A673 (cell line): ENCODE measurements at regions not wholly inside any gene's neighbourhood (a gene's known extent, or its start where the extent isn't known, plus 50 kb on each side); places are given as distances from the start of the nearest gene placed in this dataset.

Experiments used
- BruUV-seq: library from RNA; stranded (reverse); fragments of 400-500 nt; replicated peaks from 2 replicates; lab custom pipeline; 2021; lab: Mats Ljungman, UMichigan
- CTCF ChIA-PET: fragments of 300-600 bp; sonication (Branson Sonifier 250); formaldehyde crosslinking; loops from one replicate; lab custom pipeline; 2022; ENCODE audit warnings: antibody characterized with exemption; lab: Charles Lee
- POLR2A ChIA-PET: fragments of 300-600 bp; sonication (Branson Sonifier 250); formaldehyde crosslinking; loops from one replicate; lab custom pipeline; 2022; ENCODE audit warnings: antibody characterized with exemption; ENCODE audit not compliant: low non-redundant PET; lab: Charles Lee
- DNase-seq: peaks from one replicate; pipeline ENCODE4 v3.0.0-alpha.2; 2015; ENCODE audit warnings: low spot score
- H3K27ac ChIP-seq: fragments of 200-600 bp; sonication (generic); 2 replicates; pipeline ENCODE4 v1.5.1; 2016; ENCODE audit warnings: mixed run types, low read depth, mild to moderate bottlenecking, mixed read lengths, antibody characterized with exemption, low read length; ENCODE audit not compliant: poor library complexity, severe bottlenecking
- H3K27me3 ChIP-seq: fragments of 200-600 bp; sonication (generic); replicated peaks from 2 replicates; pipeline ENCODE4 v1.6.1; 2017; ENCODE audit warnings: mixed run types, low read depth, mild to moderate bottlenecking, mixed read lengths, antibody characterized with exemption, low read length; ENCODE audit not compliant: insufficient read depth, poor library complexity
- H3K36me3 ChIP-seq: fragments of 200-600 bp; sonication (generic); 2 replicates; pipeline ENCODE4 v1.6.1; 2016; ENCODE audit warnings: mixed run types, mild to moderate bottlenecking, mixed read lengths, antibody characterized with exemption, low read length; ENCODE audit not compliant: insufficient read depth, poor library complexity, severe bottlenecking
- H3K4me1 ChIP-seq: fragments of 200-600 bp; sonication (generic); 2 replicates; pipeline ENCODE4 v1.6.1; 2017; ENCODE audit warnings: mixed run types, mild to moderate bottlenecking, mixed read lengths, antibody characterized with exemption, low read length; ENCODE audit not compliant: insufficient read depth, poor library complexity, severe bottlenecking
- H3K4me3 ChIP-seq: fragments of 200-600 bp; sonication (generic); 2 replicates; pipeline ENCODE4 v1.5.1; 2016; ENCODE audit warnings: low read depth, mixed run types, mild to moderate bottlenecking, mixed read lengths, low read length; ENCODE audit not compliant: poor library complexity, severe bottlenecking
- H3K9me3 ChIP-seq: fragments of 200-600 bp; sonication (generic); 2 replicates; pipeline ENCODE4 v1.6.1; 2016; ENCODE audit warnings: mixed run types, low read depth, mild to moderate bottlenecking, mixed read lengths, antibody characterized with exemption, low read length; ENCODE audit not compliant: poor library complexity, severe bottlenecking
- EZH2 ChIP-seq: fragments of 200-600 bp; sonication (generic); IDR thresholded peaks from 2 replicates; pipeline ENCODE4 v1.6.1; 2017; ENCODE audit warnings: borderline replicate concordance, low read depth, mild to moderate bottlenecking, mixed read lengths, antibody characterized with exemption, low read length; ENCODE audit not compliant: poor library complexity, severe bottlenecking
- intact Hi-C: fragments of 100-400 bp; cut with micrococcal nuclease; formaldehyde crosslinking; loops from one replicate; pipeline ENCODE4 v1.10.0; 2022; ENCODE audit not compliant: unreplicated experiment
- TF ChIP-seq, protein P1 (sequence below): fragments of 300-800, 200-600 bp; sonication (generic); conservative IDR thresholded peaks from 2 replicates; pipeline ENCODE4 v1.5.1; 2017; ENCODE audit warnings: low read depth, mild to moderate bottlenecking, antibody characterized with exemption, low read length, moderate library complexity, mixed read lengths

DNA sequence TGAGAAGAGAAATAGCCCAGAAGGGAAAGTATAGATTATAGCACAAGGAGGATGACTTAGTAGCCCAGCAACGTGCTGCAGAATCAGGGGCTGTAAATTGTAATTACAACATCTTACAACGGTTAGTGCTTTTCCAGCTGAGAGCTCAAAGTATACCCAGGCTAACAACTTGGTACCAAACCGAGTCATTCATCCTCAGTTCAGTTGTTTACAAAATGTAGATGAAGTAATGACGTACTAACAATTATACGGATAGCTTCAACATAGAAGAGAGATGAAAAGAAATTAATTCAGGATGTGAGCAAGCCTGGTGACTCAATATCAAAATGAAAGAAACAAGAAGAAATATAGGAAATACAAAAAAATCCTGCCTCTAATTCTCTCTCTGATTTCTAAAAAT, 99.2 kb downstream of the DYNAP start:
- Histone ChIP-seq H3K27me3 (peaks cover 7% of the 10 kb centered on the region), H3K27ac (no peak overlapping the region), H3K9me3 (no peaks in the 10 kb centered on the region), H3K4me1 (no peaks in the 10 kb centered on the region), H3K4me3 (no peak overlapping the region), H3K36me3 (no peaks in the 10 kb centered on the region)
- POLR2A ChIA-PET, result no interaction called here
- CTCF ChIA-PET, result no interaction called here
- TF ChIP-seq, protein P1, sequence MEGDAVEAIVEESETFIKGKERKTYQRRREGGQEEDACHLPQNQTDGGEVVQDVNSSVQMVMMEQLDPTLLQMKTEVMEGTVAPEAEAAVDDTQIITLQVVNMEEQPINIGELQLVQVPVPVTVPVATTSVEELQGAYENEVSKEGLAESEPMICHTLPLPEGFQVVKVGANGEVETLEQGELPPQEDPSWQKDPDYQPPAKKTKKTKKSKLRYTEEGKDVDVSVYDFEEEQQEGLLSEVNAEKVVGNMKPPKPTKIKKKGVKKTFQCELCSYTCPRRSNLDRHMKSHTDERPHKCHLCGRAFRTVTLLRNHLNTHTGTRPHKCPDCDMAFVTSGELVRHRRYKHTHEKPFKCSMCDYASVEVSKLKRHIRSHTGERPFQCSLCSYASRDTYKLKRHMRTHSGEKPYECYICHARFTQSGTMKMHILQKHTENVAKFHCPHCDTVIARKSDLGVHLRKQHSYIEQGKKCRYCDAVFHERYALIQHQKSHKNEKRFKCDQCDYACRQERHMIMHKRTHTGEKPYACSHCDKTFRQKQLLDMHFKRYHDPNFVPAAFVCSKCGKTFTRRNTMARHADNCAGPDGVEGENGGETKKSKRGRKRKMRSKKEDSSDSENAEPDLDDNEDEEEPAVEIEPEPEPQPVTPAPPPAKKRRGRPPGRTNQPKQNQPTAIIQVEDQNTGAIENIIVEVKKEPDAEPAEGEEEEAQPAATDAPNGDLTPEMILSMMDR, result no peak
- TF ChIP-seq EZH2, result no peak
- BruUV-seq, result no TSS peak
- intact Hi-C loops, result no loop called here
- DNase-seq, result no peak

GRCh38 chr18:54692463-54692862, 101.4 kb downstream of the DYNAP start:
- BruUV-seq, result no TSS peak
- CTCF ChIA-PET, result no interaction called here
- Histone ChIP-seq H3K9me3 (no peaks in the 10 kb centered on the region), H3K4me3 (no peak overlapping the region), H3K27ac (no peak overlapping the region), H3K27me3 (no peaks in the 10 kb centered on the region), H3K36me3 (no peaks in the 10 kb centered on the region), H3K4me1 (no peaks in the 10 kb centered on the region)
- TF ChIP-seq EZH2, result no peak
- TF ChIP-seq, protein P1, result no peak
- POLR2A ChIA-PET, result no interaction called here
- DNase-seq, result no peak
- intact Hi-C loops, result no loop called here

DNA sequence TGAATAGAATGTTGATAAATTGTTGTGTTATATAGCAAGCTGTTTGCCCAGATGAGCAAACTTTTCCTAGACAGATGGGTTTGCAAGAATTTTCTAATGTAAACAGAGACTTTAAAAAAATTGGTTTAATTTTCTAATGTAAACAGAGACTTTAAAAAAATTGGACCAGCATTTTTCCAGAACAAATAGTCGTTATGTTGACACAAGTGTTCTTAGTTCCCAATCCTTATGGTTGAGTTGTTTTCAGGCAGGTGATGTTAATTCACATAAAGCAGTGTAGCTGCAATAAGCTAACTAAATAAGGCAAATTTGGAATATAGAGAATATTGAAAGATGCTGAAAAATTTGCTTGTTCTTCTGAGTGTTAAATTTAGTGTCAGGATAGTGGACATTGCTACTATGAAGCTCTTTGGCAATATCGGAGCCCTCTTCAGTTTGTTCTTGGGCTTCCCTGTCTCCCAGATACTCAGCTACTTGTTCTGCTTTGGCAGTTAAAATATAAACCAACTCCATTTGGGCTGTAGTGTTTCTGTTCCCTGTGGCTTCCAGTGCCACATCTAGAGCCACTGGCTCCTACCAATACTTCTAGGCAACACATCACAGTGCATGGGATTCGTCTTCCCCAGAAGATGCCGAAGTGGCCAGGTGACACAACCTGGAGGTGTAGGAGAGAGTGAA, 105.7 kb downstream of the DYNAP start:
- Histone ChIP-seq H3K27ac (no peak overlapping the region), H3K4me1 (no peaks in the 10 kb centered on the region), H3K4me3 (no peak overlapping the region), H3K9me3 (no peaks in the 10 kb centered on the region), H3K36me3 (no peaks in the 10 kb centered on the region), H3K27me3 (no peaks in the 10 kb centered on the region)
- no peak for DNase-seq
- BruUV-seq, result no TSS peak
- POLR2A ChIA-PET, result no interaction called here
- TF ChIP-seq, protein P1, result no peak
- TF ChIP-seq EZH2, result no peak
- CTCF ChIA-PET, result no interaction called here
- intact Hi-C loops, result no loop called here
